ENCODE measurements at regions not wholly inside any gene's neighbourhood (a gene's known extent, or its start where the extent isn't known, plus 50 kb on each side); places are given as distances from the start of the nearest gene placed in this dataset.
"Not testable (repeated sequence)": the region's sequence is repeated elsewhere in the genome, so short reads cannot be mapped to it uniquely, and the experiment has no call there.

DNA sequence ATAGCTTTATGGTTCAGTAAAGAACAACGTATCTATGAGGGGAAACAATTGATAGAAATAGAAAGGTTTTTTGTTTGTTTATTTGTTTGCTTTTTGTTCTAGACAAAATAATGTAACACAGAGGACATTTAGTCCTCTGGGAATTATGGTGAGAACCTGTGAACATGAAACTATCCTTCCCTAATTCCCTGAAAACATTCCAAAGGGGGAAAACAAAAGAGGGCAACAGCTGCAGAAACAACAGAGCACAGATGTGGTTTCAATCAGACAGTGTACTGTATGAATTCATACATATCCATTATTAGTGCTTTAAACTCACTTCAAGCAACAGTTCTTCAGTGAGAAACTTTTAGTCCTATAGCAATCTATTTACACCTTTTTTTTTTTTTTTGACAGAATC, 1489.8 kb upstream of the C9orf72 start:
- H3K27ac Mint-ChIP-seq: no peak overlapping the region
- no peaks in the 10 kb centered on the region for H3K4me1 Mint-ChIP-seq
- H3K9me3 Mint-ChIP-seq: no peaks in the 10 kb centered on the region
- no peak overlapping the region for H3K4me3 Mint-ChIP-seq
- ATAC-seq (replicated peaks): no peak
- no peaks in the 10 kb centered on the region for H3K27me3 Mint-ChIP-seq
- no peaks in the 10 kb centered on the region for H3K36me3 Mint-ChIP-seq (ENCODE audit: low read depth)

DNA sequence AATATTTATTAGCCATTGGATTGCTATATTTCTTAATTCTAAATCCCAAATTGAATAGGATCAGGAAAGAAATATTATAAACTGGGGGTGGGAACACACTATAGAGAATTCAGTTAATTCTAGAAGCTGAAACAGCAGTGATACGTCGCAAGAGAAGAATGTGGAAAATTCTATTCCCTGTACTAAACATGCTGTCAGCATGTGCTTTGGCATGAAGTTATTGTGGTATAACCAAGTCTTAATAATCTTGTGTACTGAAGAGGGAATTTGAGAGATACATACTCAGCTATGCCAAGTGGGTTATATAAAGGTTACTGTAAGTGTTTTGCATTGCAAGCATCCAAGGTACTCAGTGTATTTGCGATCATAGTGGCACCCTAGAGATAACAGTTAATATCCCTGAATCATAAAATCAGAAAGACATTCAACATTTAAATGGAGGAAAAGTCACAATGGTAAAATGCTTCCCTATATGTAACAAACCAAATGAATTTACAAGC, 1492.9 kb upstream of the C9orf72 start:
- peaks cover 3% of the 10 kb centered on the region for H3K9me3 Mint-ChIP-seq
- H3K4me1 Mint-ChIP-seq: no peaks in the 10 kb centered on the region
- ATAC-seq (replicated peaks): no peak
- H3K36me3 Mint-ChIP-seq (ENCODE audit: low read depth): no peaks in the 10 kb centered on the region
- H3K27me3 Mint-ChIP-seq: no peaks in the 10 kb centered on the region
- no peak overlapping the region for H3K4me3 Mint-ChIP-seq
- no peak overlapping the region for H3K27ac Mint-ChIP-seq

DNA sequence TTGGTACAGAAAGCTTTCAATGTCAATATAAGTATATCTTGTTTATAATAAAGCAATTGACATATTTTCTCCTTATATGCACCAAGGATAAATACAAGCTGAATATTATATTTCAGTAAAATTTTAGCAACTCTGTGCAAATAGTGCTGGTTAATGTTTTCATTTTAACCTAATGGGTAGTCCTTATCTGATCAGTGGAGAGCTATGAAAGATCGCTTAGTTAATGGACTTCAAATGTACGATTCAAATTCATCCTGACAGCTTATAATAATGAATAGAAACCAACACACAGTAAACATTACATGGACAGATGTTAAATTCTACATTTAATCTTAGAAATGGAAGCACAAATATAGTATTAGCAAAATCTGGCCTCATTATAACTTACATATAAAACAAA, 1495.2 kb upstream of the C9orf72 start:
- Mint-ChIP-seq H3K4me3 (no peak overlapping the region), H3K4me1 (no peaks in the 10 kb centered on the region), H3K27ac (no peak overlapping the region), H3K27me3 (no peaks in the 10 kb centered on the region), H3K36me3 (ENCODE audit: low read depth) (no peaks in the 10 kb centered on the region), H3K9me3 (peaks cover 3% of the 10 kb centered on the region)
- no peak for ATAC-seq (replicated peaks)

DNA sequence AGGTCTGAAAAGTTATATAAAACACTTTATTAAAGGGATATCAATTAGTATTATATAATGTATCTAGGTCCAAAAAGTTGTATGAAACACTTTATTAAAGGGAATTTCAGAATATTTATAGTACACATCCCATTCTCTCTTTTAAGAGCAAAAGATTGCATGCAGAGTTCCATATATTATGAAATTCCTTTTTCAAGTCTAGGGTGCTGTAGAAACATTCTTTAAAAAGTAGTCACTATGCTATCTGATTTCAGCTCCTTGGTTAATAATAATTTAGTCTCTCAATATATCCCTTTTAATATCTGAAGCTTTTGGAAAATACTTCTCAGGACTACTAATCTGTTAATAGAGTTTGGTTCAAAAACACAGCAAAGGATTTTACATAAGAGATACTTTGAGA, 1496.1 kb upstream of the C9orf72 start:
- no peak for ATAC-seq (replicated peaks)
- H3K27ac Mint-ChIP-seq: no peak overlapping the region
- H3K36me3 Mint-ChIP-seq (ENCODE audit: low read depth): no peaks in the 10 kb centered on the region
- H3K4me3 Mint-ChIP-seq: no peak overlapping the region
- peaks cover 3% of the 10 kb centered on the region for H3K9me3 Mint-ChIP-seq
- H3K27me3 Mint-ChIP-seq: no peaks in the 10 kb centered on the region
- H3K4me1 Mint-ChIP-seq: no peaks in the 10 kb centered on the region

DNA sequence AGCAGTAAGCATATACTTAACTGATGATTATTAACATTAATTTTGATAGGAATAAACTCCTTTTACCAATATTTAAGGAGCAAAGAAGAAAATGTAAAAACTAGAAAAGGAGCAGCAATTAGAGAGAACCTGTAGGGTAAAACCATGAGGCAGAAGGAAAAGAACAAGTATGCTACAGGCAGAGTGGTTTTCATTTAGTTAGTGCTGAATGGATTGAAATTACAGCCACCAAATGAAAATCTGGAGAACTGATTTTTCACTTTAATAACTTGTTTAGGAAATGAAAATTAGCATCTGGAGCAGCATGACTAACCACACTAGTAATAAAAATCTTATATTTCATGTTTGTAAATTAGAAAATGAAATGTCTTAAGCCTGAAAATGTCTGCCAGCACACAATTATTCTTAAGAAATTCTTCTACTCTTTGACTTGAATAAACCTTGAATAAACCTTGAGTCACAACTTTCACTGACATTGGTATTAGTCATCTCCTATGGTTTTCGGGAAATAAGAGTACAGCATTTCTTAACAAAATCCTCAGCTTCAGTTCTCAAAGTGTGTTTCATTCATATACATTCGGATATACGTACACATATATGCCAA, 1504.9 kb upstream of the C9orf72 start:
- Mint-ChIP-seq H3K27ac (no peak overlapping the region), H3K27me3 (no peaks in the 10 kb centered on the region), H3K4me3 (no peak overlapping the region), H3K9me3 (peaks cover 12% of the 10 kb centered on the region), H3K4me1 (no peaks in the 10 kb centered on the region), H3K36me3 (ENCODE audit: low read depth) (no peaks in the 10 kb centered on the region)
- no peak for ATAC-seq (replicated peaks)

DNA sequence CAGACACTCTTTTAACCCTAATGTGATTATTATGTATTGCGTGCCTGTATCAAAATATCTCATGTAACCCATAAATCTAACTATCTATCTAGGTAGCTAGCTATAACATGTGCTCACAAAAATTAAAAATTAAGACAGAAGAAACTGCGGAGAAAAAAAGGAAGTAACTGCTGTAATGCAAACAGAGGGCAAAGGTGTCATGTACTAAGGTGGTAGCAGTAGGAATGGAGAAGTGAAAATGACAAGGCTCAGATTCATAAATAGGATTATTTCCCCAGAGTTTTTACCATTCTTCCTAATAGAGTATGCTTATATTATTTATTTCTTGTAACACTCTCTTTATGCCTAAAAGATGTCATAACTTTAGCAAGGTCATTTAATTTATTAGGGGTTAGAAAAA, 1527.5 kb upstream of the C9orf72 start:
- H3K27me3 Mint-ChIP-seq: no peaks in the 10 kb centered on the region
- H3K9me3 Mint-ChIP-seq: no peaks in the 10 kb centered on the region
- no peak overlapping the region for H3K27ac Mint-ChIP-seq
- H3K4me3 Mint-ChIP-seq: no peak overlapping the region
- no peaks in the 10 kb centered on the region for H3K36me3 Mint-ChIP-seq (ENCODE audit: low read depth)
- no peak for ATAC-seq (replicated peaks)
- no peaks in the 10 kb centered on the region for H3K4me1 Mint-ChIP-seq

DNA sequence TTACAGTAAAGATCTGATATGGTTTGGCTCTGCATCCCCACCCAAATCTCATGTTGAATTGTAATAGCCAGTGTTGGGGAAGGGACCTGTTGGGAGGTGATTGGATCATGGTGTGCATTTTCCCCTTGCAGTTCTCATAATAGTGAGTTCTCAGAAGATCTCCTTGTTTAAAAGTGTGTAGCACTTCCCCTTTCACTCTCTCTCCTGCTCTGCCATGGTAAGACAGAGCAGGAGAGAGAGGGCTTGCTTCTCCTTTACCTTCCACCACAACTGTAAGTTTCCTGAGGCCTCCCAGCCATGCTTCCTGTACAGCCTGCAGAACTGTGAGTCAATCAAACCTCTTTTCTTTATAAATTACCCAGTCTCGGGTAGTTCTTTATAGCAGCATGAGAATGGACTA, 1530.9 kb upstream of the C9orf72 start:
- H3K27me3 Mint-ChIP-seq; H3K36me3 Mint-ChIP-seq (ENCODE audit: low read depth); ATAC-seq (replicated peaks); H3K27ac Mint-ChIP-seq; H3K4me3 Mint-ChIP-seq; H3K4me1 Mint-ChIP-seq; H3K9me3 Mint-ChIP-seq: not testable (repeated sequence)

DNA sequence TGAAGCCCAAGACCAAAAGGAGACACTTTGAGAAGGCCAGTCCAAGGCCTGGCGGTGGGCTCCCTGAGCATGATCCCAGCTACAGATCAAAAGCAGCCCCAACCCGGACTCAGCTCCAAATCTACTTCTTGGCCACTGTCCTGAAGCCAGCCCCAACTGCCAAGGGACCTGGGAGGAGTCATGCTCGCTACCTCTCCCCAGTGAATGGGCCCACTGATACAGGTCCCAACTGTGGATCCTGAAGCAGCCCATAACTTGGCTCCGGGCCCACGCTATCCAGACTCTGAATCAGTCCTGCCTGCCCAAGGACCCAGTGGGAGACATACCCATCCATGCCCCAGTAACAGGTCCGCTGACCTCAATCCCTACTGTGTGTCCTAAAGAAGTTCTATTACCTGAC, 1545.3 kb upstream of the C9orf72 start:
- H3K36me3 Mint-ChIP-seq (ENCODE audit: low read depth): no peaks in the 10 kb centered on the region
- H3K9me3 Mint-ChIP-seq: no peaks in the 10 kb centered on the region
- H3K4me3 Mint-ChIP-seq: no peak overlapping the region
- no peak for ATAC-seq (replicated peaks)
- H3K27me3 Mint-ChIP-seq: no peaks in the 10 kb centered on the region
- no peaks in the 10 kb centered on the region for H3K4me1 Mint-ChIP-seq
- H3K27ac Mint-ChIP-seq: no peak overlapping the region

DNA sequence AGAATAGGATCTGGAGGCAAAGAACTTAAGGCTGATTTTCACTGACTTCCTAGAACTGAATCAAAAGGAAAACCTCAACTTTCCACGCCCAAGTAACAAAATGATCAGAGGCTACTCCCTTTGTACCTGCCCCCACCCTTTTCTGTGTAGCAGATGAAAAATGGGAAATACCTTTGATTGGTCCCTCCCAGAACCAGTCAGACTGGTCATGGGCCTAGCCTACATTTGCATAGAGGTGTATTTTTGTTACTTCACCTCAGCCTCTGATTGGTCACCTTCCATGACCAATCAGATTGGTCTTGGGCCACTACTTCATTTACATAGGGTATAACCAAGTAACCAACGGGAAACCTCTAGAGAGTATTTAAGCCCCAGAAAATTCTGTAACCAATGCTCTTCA, 1553.5 kb upstream of the C9orf72 start:
- H3K9me3 Mint-ChIP-seq: no peaks in the 10 kb centered on the region
- no peaks in the 10 kb centered on the region for H3K4me1 Mint-ChIP-seq
- H3K4me3 Mint-ChIP-seq: no peak overlapping the region
- no peak for ATAC-seq (replicated peaks)
- H3K27me3 Mint-ChIP-seq: no peaks in the 10 kb centered on the region
- no peak overlapping the region for H3K27ac Mint-ChIP-seq
- H3K36me3 Mint-ChIP-seq (ENCODE audit: low read depth): no peaks in the 10 kb centered on the region

DNA sequence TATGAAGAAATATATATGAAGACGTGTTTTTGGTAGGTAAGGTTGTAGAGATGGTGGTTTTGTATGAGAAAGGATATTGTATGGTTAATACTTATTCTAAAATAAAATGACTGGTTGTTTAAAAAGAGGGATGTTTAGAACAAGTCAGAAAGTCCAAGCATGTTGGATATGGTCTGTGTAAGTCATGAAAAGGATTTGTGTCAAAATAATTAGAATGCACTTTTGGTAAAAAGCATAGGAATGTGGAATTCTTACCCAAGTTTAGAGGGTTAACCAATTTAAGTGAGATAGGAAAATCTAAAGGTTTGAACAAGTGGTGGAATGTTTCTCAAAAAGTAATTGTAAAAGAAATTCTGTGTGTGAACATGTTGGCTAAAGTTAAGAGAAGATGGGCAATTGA, 1556.5 kb upstream of the C9orf72 start:
- H3K27ac Mint-ChIP-seq: no peak overlapping the region
- no peaks in the 10 kb centered on the region for H3K36me3 Mint-ChIP-seq (ENCODE audit: low read depth)

DNA sequence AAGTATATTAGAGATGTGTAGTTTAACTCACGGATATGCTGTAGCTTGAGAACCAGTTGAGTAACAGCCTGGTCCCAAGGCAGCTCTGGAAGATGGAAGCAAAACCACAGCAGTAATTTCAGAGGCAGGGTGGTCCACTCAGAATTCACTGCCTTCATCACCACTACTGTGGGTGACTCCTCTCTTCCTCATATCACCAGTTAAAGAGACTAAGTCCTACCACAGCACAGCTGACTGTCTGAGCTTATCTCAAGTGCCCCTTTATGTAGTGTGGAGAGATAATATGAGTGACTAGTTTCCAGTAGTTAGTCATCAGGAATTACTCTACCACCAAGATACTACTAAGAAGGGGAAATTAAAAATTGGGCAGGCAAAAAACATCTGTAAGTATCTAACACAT, 1571.2 kb upstream of the C9orf72 start:
- Mint-ChIP-seq H3K4me3 (no peak overlapping the region), H3K27ac (no peak overlapping the region), H3K9me3 (peaks cover 18% of the 10 kb centered on the region), H3K4me1 (no peaks in the 10 kb centered on the region), H3K36me3 (ENCODE audit: low read depth) (no peaks in the 10 kb centered on the region), H3K27me3 (no peaks in the 10 kb centered on the region)
- ATAC-seq (replicated peaks): no peak

More for the DNA sequence above, 1556.5 kb upstream of the C9orf72 start:
- H3K9me3 Mint-ChIP-seq: no peaks in the 10 kb centered on the region
- ATAC-seq (replicated peaks): no peak
- H3K4me1 Mint-ChIP-seq: no peaks in the 10 kb centered on the region
- no peaks in the 10 kb centered on the region for H3K27me3 Mint-ChIP-seq
- H3K4me3 Mint-ChIP-seq: no peak overlapping the region

DNA sequence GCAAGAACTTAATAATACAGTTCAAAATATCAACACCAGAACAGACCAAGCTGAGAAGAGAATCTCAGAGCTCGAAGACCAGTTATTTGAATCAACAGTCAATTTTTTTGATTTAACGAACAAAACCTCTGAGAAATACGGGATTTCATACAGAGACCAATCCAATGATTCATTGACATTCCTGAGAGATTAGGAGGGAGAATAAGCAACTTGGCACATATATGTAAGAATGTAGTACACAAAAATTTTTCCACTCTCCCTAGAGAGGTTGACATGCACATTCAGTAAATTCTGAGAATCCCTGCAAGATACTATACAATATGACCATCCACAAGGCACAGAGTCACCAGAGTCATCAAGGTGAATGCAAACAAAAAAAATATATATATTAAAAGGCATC, 1577.3 kb upstream of the C9orf72 start:
- ATAC-seq (replicated peaks): no peak
- no peak overlapping the region for H3K27ac Mint-ChIP-seq
- H3K27me3 Mint-ChIP-seq: no peaks in the 10 kb centered on the region
- peaks cover 5% of the 10 kb centered on the region for H3K9me3 Mint-ChIP-seq
- H3K36me3 Mint-ChIP-seq (ENCODE audit: low read depth): no peaks in the 10 kb centered on the region
- no peaks in the 10 kb centered on the region for H3K4me1 Mint-ChIP-seq
- no peak overlapping the region for H3K4me3 Mint-ChIP-seq

DNA sequence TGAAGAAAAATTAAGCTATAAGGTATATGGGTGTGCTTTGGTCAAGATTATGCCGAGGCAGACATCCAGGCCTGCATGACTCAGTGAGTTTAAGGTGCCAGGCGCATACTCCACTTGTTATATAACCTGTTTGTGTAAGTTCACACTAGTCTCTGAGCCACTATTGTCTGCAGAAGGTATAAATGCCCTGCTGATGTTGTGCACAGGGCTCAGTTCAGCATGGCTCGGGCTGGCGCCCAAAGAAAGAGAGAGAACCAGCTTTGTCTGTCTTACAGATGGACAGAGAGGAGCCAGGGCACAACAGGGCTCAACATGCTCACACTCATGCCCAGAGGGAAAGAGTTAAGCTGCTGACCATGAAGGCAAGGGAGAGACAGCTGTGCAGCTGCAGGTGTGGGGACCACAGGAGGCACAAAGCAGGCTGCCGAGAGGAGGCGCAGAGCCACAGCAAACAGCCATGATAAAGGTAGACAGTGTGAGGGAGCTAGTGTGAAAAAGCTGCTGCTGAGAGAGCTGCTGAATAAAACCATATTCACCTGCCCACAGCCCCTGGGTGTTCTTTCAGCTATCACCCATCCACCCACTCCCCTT, 1587.6 kb upstream of the C9orf72 start:
- Mint-ChIP-seq H3K27ac (no peak overlapping the region), H3K4me3 (no peak overlapping the region), H3K36me3 (ENCODE audit: low read depth) (no peaks in the 10 kb centered on the region), H3K9me3 (no peaks in the 10 kb centered on the region), H3K27me3 (no peaks in the 10 kb centered on the region), H3K4me1 (no peaks in the 10 kb centered on the region)
- ATAC-seq (replicated peaks): no peak

DNA sequence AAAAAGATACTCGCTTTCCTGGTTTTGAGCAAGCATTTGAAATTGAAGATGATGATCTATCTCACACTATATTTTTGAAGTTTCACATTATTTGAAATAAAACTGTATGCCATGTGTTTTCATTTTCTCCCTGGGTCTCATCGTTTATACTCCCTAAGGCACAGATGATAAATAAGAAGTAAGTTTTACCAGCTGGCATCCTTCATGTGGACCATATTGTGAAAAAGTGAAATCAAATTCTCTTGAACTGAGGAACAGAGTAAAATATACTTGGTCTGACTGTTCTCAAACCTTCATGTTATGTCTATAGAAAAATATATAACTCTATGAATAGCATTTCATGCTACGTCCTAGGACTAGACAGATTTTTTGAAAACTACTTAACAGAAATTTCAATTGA, 1600.9 kb upstream of the C9orf72 start:
- H3K4me1 Mint-ChIP-seq: no peaks in the 10 kb centered on the region
- no peak for ATAC-seq (replicated peaks)
- no peak overlapping the region for H3K27ac Mint-ChIP-seq
- H3K36me3 Mint-ChIP-seq (ENCODE audit: low read depth): no peaks in the 10 kb centered on the region
- no peaks in the 10 kb centered on the region for H3K9me3 Mint-ChIP-seq
- no peaks in the 10 kb centered on the region for H3K27me3 Mint-ChIP-seq
- no peak overlapping the region for H3K4me3 Mint-ChIP-seq

DNA sequence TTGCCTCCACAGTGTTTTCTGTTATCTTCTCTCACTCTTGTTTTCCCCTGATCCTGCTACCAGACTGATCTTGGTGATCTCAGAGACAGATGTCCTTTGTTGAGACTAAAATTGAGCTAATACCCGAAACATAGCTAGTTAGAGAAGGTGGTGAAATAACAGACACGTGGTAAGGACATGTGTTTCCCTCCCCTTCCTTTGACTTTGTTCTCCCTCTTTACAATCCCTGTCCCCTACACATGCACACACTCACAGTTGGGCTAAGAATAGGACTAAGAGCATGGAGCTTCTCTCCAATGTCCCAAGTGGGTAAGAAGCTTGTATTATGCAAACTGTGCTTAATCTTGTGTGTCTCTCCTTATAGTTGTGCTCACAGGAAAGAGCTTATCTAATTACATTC, 1603.0 kb upstream of the C9orf72 start:
- no peaks in the 10 kb centered on the region for H3K4me1 Mint-ChIP-seq
- H3K27ac Mint-ChIP-seq: no peak overlapping the region
- no peaks in the 10 kb centered on the region for H3K36me3 Mint-ChIP-seq (ENCODE audit: low read depth)
- no peaks in the 10 kb centered on the region for H3K27me3 Mint-ChIP-seq
- H3K4me3 Mint-ChIP-seq: no peak overlapping the region
- no peak for ATAC-seq (replicated peaks)
- no peaks in the 10 kb centered on the region for H3K9me3 Mint-ChIP-seq

DNA sequence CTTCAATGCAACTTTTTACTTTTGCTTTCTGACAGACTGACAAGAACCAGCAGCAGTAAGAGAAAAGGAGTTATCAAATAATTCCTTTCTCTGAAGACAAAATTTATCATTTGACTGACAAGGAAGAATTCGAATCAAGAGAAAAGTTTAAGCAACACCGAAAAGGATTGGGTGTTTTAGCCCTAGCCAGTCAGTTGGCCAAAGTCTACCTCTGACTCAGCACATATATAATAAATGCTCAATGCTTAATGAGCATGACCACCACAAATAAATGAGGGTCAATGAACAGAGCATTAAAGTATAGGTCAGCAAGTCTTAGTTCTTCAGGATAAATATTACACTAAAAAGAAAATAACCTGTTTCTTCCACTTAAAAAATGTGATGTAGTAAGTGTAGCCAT, 1603.5 kb upstream of the C9orf72 start:
- Mint-ChIP-seq H3K9me3 (no peaks in the 10 kb centered on the region), H3K27ac (no peak overlapping the region), H3K36me3 (ENCODE audit: low read depth) (no peaks in the 10 kb centered on the region), H3K4me3 (no peak overlapping the region), H3K4me1 (no peaks in the 10 kb centered on the region), H3K27me3 (no peaks in the 10 kb centered on the region)
- ATAC-seq (replicated peaks): no peak

Data from activated T-helper 17 cell treated with anti-CD3 and anti-CD28 coated beads, Interleukin-2, amount 50 U/mL, for 72 hours (primary cell).